Astrocyte of the spinal cord (primary cell): ENCODE measurements at regions not wholly inside any gene's neighbourhood (a gene's known extent, or its start where the extent isn't known, plus 50 kb on each side); places are given as distances from the start of the nearest gene placed in this dataset.

ENCODE experiments used
- DNase-seq: peaks from one replicate; pipeline ENCODE4 v3.0.0; 2011; ENCODE audit warnings: low read depth, low spot score
- H3K4me3 ChIP-seq: 2 replicates; pipeline ENCODE4 v1.5.1; 2011; ENCODE audit warnings: low read depth, mild to moderate bottlenecking, low read length, moderate library complexity
- CTCF ChIP-seq: IDR thresholded peaks from 2 replicates; pipeline ENCODE4 v1.5.1; 2012; ENCODE audit warnings: low read depth, mild to moderate bottlenecking, low read length, inconsistent platforms
- in situ Hi-C: cut with HindIII; loops from 2 replicates; pipeline ENCODE4 v1.10.0; 2017; ENCODE audit warnings: low sequenced_read_pairs

- H3K4me3 ChIP-seq: no peak overlapping the region
- in situ Hi-C loops: no loop called here
- DNase-seq: no peak
- TF ChIP-seq CTCF: no peak
Measured at GRCh38 chr3:146948985-146949384, 343.8 kb upstream of the PLSCR5 start.

DNA sequence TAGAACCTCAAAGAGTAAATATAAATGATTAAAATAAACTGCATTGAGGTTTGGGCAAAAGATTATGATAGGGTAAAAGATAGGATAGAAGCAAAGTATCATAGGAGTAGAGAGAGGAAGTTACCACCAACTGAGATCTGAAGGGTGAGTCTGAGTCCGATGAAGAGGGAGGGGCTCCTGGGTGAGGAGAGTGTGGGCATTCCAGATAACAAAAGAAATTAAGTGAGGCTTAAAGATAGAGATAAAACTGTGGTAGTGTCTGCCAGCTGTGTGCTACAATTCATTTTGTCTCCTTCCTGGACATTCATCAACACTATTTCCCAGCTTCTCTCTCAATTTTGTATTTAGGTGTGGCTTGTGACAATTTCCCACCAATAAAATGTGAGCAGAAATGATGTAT is 343.0 kb upstream of the PLSCR5 start:
- in situ Hi-C loops: no loop called here
- TF ChIP-seq CTCF: no peak
- no peak overlapping the region for H3K4me3 ChIP-seq
- no peak for DNase-seq

- TF ChIP-seq CTCF: no peak
- no peak overlapping the region for H3K4me3 ChIP-seq
- in situ Hi-C loops: no loop called here
- peak; percentile 24 for DNase-seq
Measured at GRCh38 chr3:146929696-146930095, 324.6 kb upstream of the PLSCR5 start.

GRCh38 chr3:146928421-146929059 is 323.4 kb upstream of the PLSCR5 start:
- TF ChIP-seq CTCF: no peak
- DNase-seq: no peak
- no peak overlapping the region for H3K4me3 ChIP-seq
- in situ Hi-C loops: no loop called here

GRCh38 chr3:146921693-146922092 is 316.5 kb upstream of the PLSCR5 start:
- H3K4me3 ChIP-seq: no peak overlapping the region
- no peak for TF ChIP-seq CTCF
- DNase-seq: no peak
- in situ Hi-C loops: no loop called here

GRCh38 chr3:146914409-146914808 is 309.3 kb upstream of the PLSCR5 start:
- no peak overlapping the region for H3K4me3 ChIP-seq
- in situ Hi-C loops: no loop called here
- DNase-seq: peak; percentile 16
- TF ChIP-seq CTCF: no peak
